Posterior vena cava (tissue), 2 donors: ENCODE measurements at regions not wholly inside any gene's neighbourhood (a gene's known extent, or its start where the extent isn't known, plus 50 kb on each side); places are given as distances from the start of the nearest gene placed in this dataset.

Experiments used
- DNase-seq: peaks from one replicate; pipeline ENCODE4 v3.0.0-alpha.2; 2020; ENCODE audit warnings: low spot score
- intact Hi-C, 2 donors: fragments of 100-400 bp; cut with DNase I; formaldehyde crosslinking; loops; one replicate each; pipeline versions ENCODE4 v1.14.1 to v1.14.2; 2022 to 2023
- donor health status: DM: yes; HTN: yes; CAD: no.
- donor health status: DM: yes; HTN: yes; CAD: no.

- intact Hi-C loops, result no loop called here
- no peak for DNase-seq
These were observed 53.7 kb upstream of the GDNF start for GRCh38 chr5:37893434-37894134.

- intact Hi-C loops, result no loop called here
- DNase-seq, result no peak
These were observed 52.7 kb upstream of the GDNF start for GRCh38 chr5:37892586-37892985.

- intact Hi-C loops, result no loop called here
- DNase-seq, result no peak
These were observed 52.0 kb upstream of the GDNF start for GRCh38 chr5:37891832-37892231.

- DNase-seq, result no peak
- intact Hi-C loops, result no loop called here
These were observed 49.9 kb upstream of the GDNF start for GRCh38 chr5:37889612-37890317.
